SK-N-SH (cell line): ENCODE measurements at regions not wholly inside any gene's neighbourhood (a gene's known extent, or its start where the extent isn't known, plus 50 kb on each side); places are given as distances from the start of the nearest gene placed in this dataset.

Experiments
- CTCF ChIA-PET: fragments of 300-600, 350-600 bp; formaldehyde crosslinking; extraction: SDS; loops from one replicate; lab custom pipeline; 2021; lab: Yijun Ruan, JAX
- POLR2A ChIA-PET: fragments of 350-600 bp; sonication (Branson Sonifier 250); formaldehyde crosslinking; extraction: SDS; loops from one replicate; lab custom pipeline; 2020; ENCODE audit warnings: antibody characterized with exemption, inconsistent platforms; lab: Yijun Ruan, JAX
- DNase-seq: peaks from one replicate; pipeline ENCODE4 v3.0.0; 2012
- H2AFZ ChIP-seq: fragments of 200-600 bp; sonication (generic); 2 replicates; pipeline ENCODE4 v1.8.1; 2016; ENCODE audit warnings: antibody characterized with exemption, mild to moderate bottlenecking, low read depth
- H3F3A ChIP-seq: fragments of 200-600 bp; sonication (generic); replicated peaks from 2 replicates; pipeline ENCODE3; 2016; ENCODE audit warnings: antibody characterized with exemption, mild to moderate bottlenecking; ENCODE audit not compliant: insufficient read depth
- H3K27ac ChIP-seq, 2 experiments: fragments of 200-500 bp in 1 of 2; fragments of 200-600 bp in 1 of 2; sonication (Bioruptor generic) in 1 of 2; sonication (generic), shearing (Covaris generic) in 1 of 2; 2 replicates each; pipeline versions ENCODE4 v1.5.1 to v1.6.1; 2014 to 2016; ENCODE audit warnings: low read depth in 2 of 2, inconsistent platforms in 1 of 2, low read length in 1 of 2, mild to moderate bottlenecking in 1 of 2, mixed read lengths in 1 of 2
- H3K27me3 ChIP-seq: fragments of 200-600 bp; sonication (generic), shearing (Covaris generic); 2 replicates; pipeline ENCODE4 v1.6.1; 2016; ENCODE audit warnings: mixed run types; ENCODE audit not compliant: insufficient read depth
- H3K36me3 ChIP-seq, 2 experiments: fragments of 200-500 bp in 1 of 2; fragments of 200-600 bp in 1 of 2; sonication (Bioruptor generic) in 1 of 2; sonication (generic) in 1 of 2; replicated peaks in 1 of 2; 2 replicates each; pipeline versions ENCODE3 to v1.5.1; 2014 to 2016; ENCODE audit warnings: low read length in 1 of 2, mild to moderate bottlenecking in 1 of 2; ENCODE audit not compliant: insufficient read depth in 2 of 2, control insufficient read depth in 1 of 2
- H3K4me1 ChIP-seq, 2 experiments: fragments of 200-500 bp in 1 of 2; fragments of 200-600 bp in 1 of 2; sonication (Bioruptor generic) in 1 of 2; sonication (generic), shearing (Covaris generic) in 1 of 2; 2 replicates each; pipeline versions ENCODE4 v1.5.1 to v1.6.1; 2014 to 2016; ENCODE audit warnings: low read depth in 1 of 2, low read length in 1 of 2, mixed run types in 1 of 2; ENCODE audit not compliant: insufficient read depth in 2 of 2, control insufficient read depth in 1 of 2
- H3K4me2 ChIP-seq: fragments of 200-600 bp; sonication (generic), shearing (Covaris generic); 2 replicates; pipeline ENCODE4 v1.6.1; 2017; ENCODE audit warnings: mixed run types
- H3K4me3 ChIP-seq, 2 experiments: fragments of 200-500 bp in 1 of 2; fragments of 200-600 bp in 1 of 2; sonication (Bioruptor generic) in 1 of 2; sonication (generic), shearing (Covaris generic) in 1 of 2; 2 replicates each; pipeline versions ENCODE4 v1.5.1 to v1.8.1; 2014 to 2016; ENCODE audit warnings: low read depth in 2 of 2, inconsistent platforms in 1 of 2, low read length in 1 of 2, mild to moderate bottlenecking in 1 of 2, mixed read lengths in 1 of 2, moderate library complexity in 1 of 2
- H3K79me2 ChIP-seq: fragments of 200-600 bp; sonication (generic); 2 replicates; pipeline ENCODE4 v1.8.1; 2017; ENCODE audit warnings: mild to moderate bottlenecking; ENCODE audit not compliant: insufficient read depth
- H3K9ac ChIP-seq: fragments of 200-600 bp; sonication (generic); 2 replicates; pipeline ENCODE4 v1.6.1; 2017; ENCODE audit warnings: mixed run types
- H3K9me2 ChIP-seq: fragments of 200-600 bp; sonication (generic); 2 replicates; pipeline ENCODE4 v1.6.1; 2017; ENCODE audit warnings: mixed run types
- H3K9me3 ChIP-seq: fragments of 200-600 bp; sonication (generic); 2 replicates; pipeline ENCODE4 v1.6.1; 2017; ENCODE audit warnings: mixed run types, mild to moderate bottlenecking, moderate library complexity
- H4K20me1 ChIP-seq: fragments of 200-600 bp; sonication (generic); 2 replicates; pipeline ENCODE4 v1.6.1; 2017; ENCODE audit warnings: mild to moderate bottlenecking, mixed run types; ENCODE audit not compliant: insufficient read depth
- CHD2 ChIP-seq: fragments of 150-350 bp; IDR thresholded peaks from 2 replicates; pipeline ENCODE4 v1.6.1; 2018; ENCODE audit warnings: low read length; ENCODE audit not compliant: partially characterized antibody
- CTCF ChIP-seq: fragments of 200-600 bp; sonication (generic); IDR thresholded peaks from 2 replicates; pipeline ENCODE4 v1.6.1; 2017; ENCODE audit warnings: antibody characterized with exemption, mild to moderate bottlenecking, moderate library complexity
- ELF1 ChIP-seq: IDR thresholded peaks from 2 replicates; pipeline ENCODE4 v1.4.0; 2012
- EP300 ChIP-seq, 2 experiments: IDR thresholded peaks; 2 replicates each; pipeline versions ENCODE4 v1.4.0 to v1.6.1; 2012; ENCODE audit warnings: borderline replicate concordance in 1 of 2, low read depth in 1 of 2, low read length in 1 of 2
- EZH2phosphoT487 ChIP-seq: fragments of 200-600 bp; sonication (generic); IDR thresholded peaks from 2 replicates; pipeline ENCODE4 v1.6.1; 2017; ENCODE audit warnings: low read depth, mixed run types, mild to moderate bottlenecking, antibody characterized with exemption, moderate library complexity, borderline replicate concordance
- FOSL2 ChIP-seq: IDR thresholded peaks from 2 replicates; pipeline ENCODE4 v1.4.0; 2012; ENCODE audit warnings: low read depth, mild to moderate bottlenecking, moderate library complexity, borderline replicate concordance
- FOXJ3 ChIP-seq: sonication (generic); formaldehyde crosslinking; IDR thresholded peaks from 2 replicates; pipeline ENCODE4 v1.5.1; 2020; ENCODE audit warnings: mild to moderate bottlenecking, missing genetic modification reagents
- GABPA ChIP-seq: IDR thresholded peaks from 2 replicates; pipeline ENCODE4 v1.4.0; 2012; ENCODE audit warnings: low read depth, mild to moderate bottlenecking
- GATA2 ChIP-seq: sonication (generic); formaldehyde crosslinking; IDR thresholded peaks from 2 replicates; pipeline ENCODE4 v1.5.0; 2020; ENCODE audit warnings: mild to moderate bottlenecking, missing genetic modification reagents
- MAX ChIP-seq: IDR thresholded peaks from 2 replicates; pipeline ENCODE4 v1.4.0; 2012; ENCODE audit warnings: low read depth
- MXI1 ChIP-seq: IDR thresholded peaks from 2 replicates; pipeline ENCODE4 v1.6.1; 2012; ENCODE audit warnings: mild to moderate bottlenecking, low read depth, low read length, improper control_type of control experiment
- NRF1 ChIP-seq: IDR thresholded peaks from 2 replicates; pipeline ENCODE4 v1.6.1; 2012; ENCODE audit warnings: low read depth, mild to moderate bottlenecking, low read length
- POLR2AphosphoS5 ChIP-seq: IDR thresholded peaks from 2 replicates; pipeline ENCODE4 v1.6.1; 2012; ENCODE audit warnings: low read depth, low read length
- RAD21 ChIP-seq: IDR thresholded peaks from 2 replicates; pipeline ENCODE4 v1.6.1; 2012; ENCODE audit warnings: mild to moderate bottlenecking, low read length
- SMC3 ChIP-seq: IDR thresholded peaks from 2 replicates; pipeline ENCODE4 v1.6.1; 2012; ENCODE audit warnings: low read depth, low read length, improper control_type of control experiment
- TCF12 ChIP-seq: IDR thresholded peaks from 2 replicates; pipeline ENCODE4 v1.4.0; 2012
- USF2 ChIP-seq: fragments of 150-350 bp; IDR thresholded peaks from 2 replicates; pipeline ENCODE4 v1.6.1; 2017; ENCODE audit warnings: antibody characterized with exemption, low read length, low read depth, borderline replicate concordance
- WGBS: methylation state at CpG from one replicate; pipeline ENCODE4 v1.1.6; 2017; ENCODE audit warnings: low lambda C conversion rate; 5-methylcytosine and 5-hydroxymethylcytosine counted together

GRCh38 chr1:239963856-239964255 lies 127.8 kb upstream of the FMN2 start:
- Histone ChIP-seq H3K27me3 (peaks cover 4% of the 10 kb centered on the region; the same call in 1 of the 2 replicates), H3K4me2 (no peak overlapping the region), H3K9me3 (no peaks in the 10 kb centered on the region), H2AFZ (no peak overlapping the region), H3K27ac (peak overlapping the region in 1 of 2 experiments; percentile 82; a peak in 2 of 4 replicates), H3K36me3 (no peaks in the 10 kb centered on the region), H3K9me2 (no peaks in the 10 kb centered on the region), H3K4me3 (no peak overlapping the region), H3K79me2 (no peaks in the 10 kb centered on the region), H3K9ac (no peak overlapping the region), H4K20me1 (no peaks in the 10 kb centered on the region), H3K4me1 (peaks cover 0 to 19% of the 10 kb centered on the region in 2 experiments; a peak in 2 of 4 replicates), H3F3A (no peaks in the 10 kb centered on the region)
- DNase-seq, result peak; percentile 77
- WGBS, result 41% methylated on average over 6 of the region's 6 CpGs
- ChIA-PET POLR2A (interaction anchor here (1.0 to 2.0 kb wide), 2 partner anchors 9 to 11 kb away, joined by 4 to 7 read pairs; no protein-coding TSS in a partner anchor), CTCF (interaction anchor here (0.8 to 18.3 kb wide), 4 partner anchors 10 to 23 kb away, joined by 3 to 324 read pairs (median 4); no protein-coding TSS in a partner anchor)
- TF ChIP-seq EP300 (IDR thresholded peaks at IDR 0.05; ENCODE audit: borderline replicate concordance in 1 of 2, low read depth in 1 of 2, low read length in 1 of 2) (peak in 1 of 2 experiments; percentile 91; a peak in 2 of 4 replicates), FOXJ3 (peak; percentile 60; the same call in 1 of the 2 replicates), MAX (no peak), TCF12 (no peak), EZH2phosphoT487 (no peak), NRF1 (no peak), GABPA (no peak), MXI1 (peak; percentile 24; the same call in 1 of the 2 replicates), CHD2 (peak; percentile 62), FOSL2 (no peak), GATA2 (CRISPR knock-in tag) (peak; percentile 83), ELF1 (no peak), POLR2AphosphoS5 (no peak)

GRCh38 chr1:239976130-239976968 lies 115.3 kb upstream of the FMN2 start:
- Histone ChIP-seq H3K9me3 (no peaks in the 10 kb centered on the region), H3K27me3 (no peaks in the 10 kb centered on the region), H3K4me1 (peaks cover 0 to 9% of the 10 kb centered on the region in 2 experiments; a peak in 2 of 4 replicates), H3K9me2 (no peaks in the 10 kb centered on the region), H3K27ac (no peak overlapping the region; a peak in 1 of 4 replicates), H2AFZ (no peak overlapping the region), H4K20me1 (no peaks in the 10 kb centered on the region)
- DNase-seq, result peak; percentile 60
- 18% methylated on average over 5 of the region's 5 CpGs for WGBS
- TF ChIP-seq SMC3, result peak; percentile 87
- TF ChIP-seq USF2, result no peak
- TF ChIP-seq RAD21, result peak; percentile 98
- TF ChIP-seq CTCF, result peak; percentile 100
- TF ChIP-seq, all 33 proteins: peak for 3
- Histone ChIP-seq H3K36me3 (no peaks in the 10 kb centered on the region), H3K79me2 (no peaks in the 10 kb centered on the region), H3F3A (no peaks in the 10 kb centered on the region), H3K9ac (no peak overlapping the region), H3K4me2 (no peak overlapping the region), H3K4me3 (no peak overlapping the region)
- ChIA-PET CTCF (interaction anchor here (0.5 to 18.3 kb wide), 19 partner anchors 8 to 1012 kb away, joined by 3 to 324 read pairs (median 4); no protein-coding TSS in a partner anchor), POLR2A (no interaction called here)
